HG03060 (cell line): ENCODE measurements at regions not wholly inside any gene's neighbourhood (a gene's known extent, or its start where the extent isn't known, plus 50 kb on each side); places are given as distances from the start of the nearest gene placed in this dataset.

ENCODE experiments used
- ATAC-seq: cut with Tn5 transposase; IDR thresholded peaks from one replicate; pipeline ENCODE4 v1.9.1; 2021; ENCODE audit warnings: low read depth, moderate number of reproducible peaks; ENCODE audit not compliant: unreplicated experiment

- ATAC-seq: no peak
Observed at GRCh38 chr9:17019398-17019797, 115.4 kb upstream of the CNTLN start.

- no peak for ATAC-seq
Observed at GRCh38 chr9:17018540-17019196, 116.2 kb upstream of the CNTLN start.

GRCh38 chr9:17017931-17018491 lies 116.8 kb upstream of the CNTLN start:
- no peak for ATAC-seq

GRCh38 chr9:17013891-17014290 lies 120.9 kb upstream of the CNTLN start:
- ATAC-seq: no peak

DNA sequence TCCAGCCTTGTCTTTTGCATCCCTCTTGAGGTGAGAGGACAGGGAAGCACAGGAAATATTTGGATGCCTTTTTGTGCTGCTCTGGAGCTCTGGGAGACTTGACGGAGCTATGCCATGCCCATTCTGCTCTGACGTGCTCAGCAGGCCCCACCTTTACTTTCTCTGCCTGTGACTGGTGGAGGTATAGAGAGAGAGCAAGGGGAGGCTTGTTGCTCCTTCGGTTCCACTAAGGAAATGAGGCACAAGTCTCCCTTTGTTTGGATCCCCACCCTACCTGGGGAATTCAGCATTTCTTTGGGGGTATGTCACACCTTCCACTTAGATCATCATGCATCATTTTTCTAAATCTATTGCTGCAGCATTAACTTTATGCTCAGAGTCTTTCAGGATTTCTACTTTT lies 121.8 kb upstream of the CNTLN start:
- ATAC-seq: no peak

DNA sequence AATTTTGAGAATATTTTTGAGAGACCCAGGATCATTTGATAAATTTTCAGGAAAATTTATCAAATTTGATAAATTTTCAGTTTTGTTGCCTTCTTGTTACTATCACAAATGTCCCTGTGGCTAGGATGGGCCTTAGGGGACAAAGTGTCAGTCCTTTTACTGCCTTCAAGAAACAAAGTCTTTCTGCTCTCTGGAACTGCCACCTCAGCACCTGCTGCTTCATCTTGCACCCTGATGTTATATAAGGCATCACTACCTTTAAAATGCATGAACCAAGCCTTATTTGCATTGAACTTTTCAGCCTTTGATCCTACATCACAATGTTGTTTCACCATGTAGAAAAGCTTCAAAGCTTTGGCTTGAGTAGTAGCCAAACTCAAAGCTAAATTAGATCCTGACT lies 123.0 kb upstream of the CNTLN start:
- no peak for ATAC-seq

- ATAC-seq: no peak
Observed at GRCh38 chr9:17009071-17009470, 125.8 kb upstream of the CNTLN start.

GRCh38 chr9:17005056-17005823 lies 129.6 kb upstream of the CNTLN start:
- no peak for ATAC-seq

DNA sequence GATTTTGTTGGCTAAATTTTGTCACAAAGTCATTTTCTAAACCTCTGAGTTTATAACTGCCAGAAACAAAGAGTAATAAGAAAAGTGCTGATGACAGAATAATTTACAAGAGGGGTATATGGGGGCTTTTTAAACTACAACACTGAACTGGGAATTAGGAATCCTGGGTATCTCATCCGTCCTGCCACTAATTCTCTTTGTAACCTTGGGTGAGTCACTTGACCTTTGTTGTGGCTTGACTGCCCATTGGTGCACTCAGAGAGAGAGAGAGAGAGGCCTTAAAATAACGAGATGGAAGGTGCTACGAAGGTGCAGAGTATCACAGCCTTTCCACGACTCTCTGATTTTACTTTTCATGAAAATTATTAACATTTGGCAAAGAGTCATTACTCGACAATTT lies 130.3 kb upstream of the CNTLN start:
- ATAC-seq: no peak

GRCh38 chr9:17003576-17004240 lies 131.1 kb upstream of the CNTLN start:
- no peak for ATAC-seq

DNA sequence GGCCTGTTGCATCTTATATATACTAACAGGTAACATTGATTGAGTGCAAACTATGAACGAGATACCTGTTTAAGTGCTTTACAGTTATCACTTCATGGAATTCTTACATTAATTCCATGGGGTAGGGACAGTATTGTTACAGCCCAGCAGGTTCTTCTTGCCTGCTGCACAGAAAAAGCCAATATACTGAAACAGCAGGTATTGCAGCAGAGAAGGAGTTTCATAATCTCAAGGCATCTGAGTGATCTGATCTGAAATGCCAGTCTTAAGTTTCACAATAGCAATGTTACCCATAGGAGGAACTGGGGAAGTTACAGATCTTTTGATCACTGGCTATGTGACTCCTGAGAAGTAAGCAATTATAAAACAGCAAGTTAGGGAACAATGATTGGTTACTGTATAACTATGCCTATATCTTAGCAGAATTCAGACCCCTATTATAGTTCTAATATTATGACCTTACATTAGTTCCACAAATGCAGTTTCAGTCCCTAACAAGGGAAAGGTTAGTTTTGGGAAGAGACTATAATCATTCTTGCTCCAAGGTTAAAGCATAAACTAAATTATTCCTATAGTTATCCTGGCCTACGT lies 126.5 kb upstream of the BNC2 start:
- ATAC-seq: no peak

DNA sequence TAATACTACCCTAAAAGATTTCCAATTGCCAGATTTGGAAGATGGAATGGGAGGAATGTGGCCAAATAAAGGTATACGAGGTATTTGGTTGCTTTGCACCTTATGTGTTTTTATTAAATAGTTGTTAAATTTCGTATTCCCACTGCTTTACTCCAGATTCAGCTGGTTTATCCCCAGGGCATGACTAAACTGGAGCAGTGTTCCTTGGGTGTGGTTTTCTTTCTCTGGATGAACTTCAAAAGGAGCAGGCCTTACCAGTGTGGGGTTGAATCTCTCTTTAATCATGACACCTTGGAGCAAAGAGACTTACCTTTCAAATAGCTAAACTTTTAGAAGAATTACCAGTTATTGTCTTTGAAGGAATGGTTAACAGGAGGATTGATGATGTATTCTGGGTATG lies 121.7 kb upstream of the BNC2 start:
- no peak for ATAC-seq

DNA sequence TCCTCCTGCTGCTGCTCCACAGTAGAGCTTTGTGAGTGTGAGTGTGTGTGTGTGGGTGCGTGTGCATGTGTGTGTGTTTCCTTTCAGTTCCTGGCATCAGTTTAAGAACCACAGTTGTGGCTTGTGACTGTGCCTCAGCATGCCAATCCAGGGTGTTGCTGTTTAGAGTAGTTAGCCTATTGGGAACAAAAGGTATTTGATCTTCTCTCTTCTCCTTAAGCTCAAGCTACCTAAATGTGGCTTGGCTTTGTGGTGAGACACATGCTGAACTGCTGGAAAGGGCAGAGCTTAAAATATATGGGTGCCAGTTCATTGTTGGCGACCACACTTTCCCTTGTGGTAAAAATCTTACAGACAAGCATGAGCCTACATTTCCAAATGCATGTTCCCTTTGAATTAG lies 116.6 kb upstream of the BNC2 start:
- ATAC-seq: no peak

- ATAC-seq: no peak
Observed at GRCh38 chr9:16986556-16986955, 116.1 kb upstream of the BNC2 start.

DNA sequence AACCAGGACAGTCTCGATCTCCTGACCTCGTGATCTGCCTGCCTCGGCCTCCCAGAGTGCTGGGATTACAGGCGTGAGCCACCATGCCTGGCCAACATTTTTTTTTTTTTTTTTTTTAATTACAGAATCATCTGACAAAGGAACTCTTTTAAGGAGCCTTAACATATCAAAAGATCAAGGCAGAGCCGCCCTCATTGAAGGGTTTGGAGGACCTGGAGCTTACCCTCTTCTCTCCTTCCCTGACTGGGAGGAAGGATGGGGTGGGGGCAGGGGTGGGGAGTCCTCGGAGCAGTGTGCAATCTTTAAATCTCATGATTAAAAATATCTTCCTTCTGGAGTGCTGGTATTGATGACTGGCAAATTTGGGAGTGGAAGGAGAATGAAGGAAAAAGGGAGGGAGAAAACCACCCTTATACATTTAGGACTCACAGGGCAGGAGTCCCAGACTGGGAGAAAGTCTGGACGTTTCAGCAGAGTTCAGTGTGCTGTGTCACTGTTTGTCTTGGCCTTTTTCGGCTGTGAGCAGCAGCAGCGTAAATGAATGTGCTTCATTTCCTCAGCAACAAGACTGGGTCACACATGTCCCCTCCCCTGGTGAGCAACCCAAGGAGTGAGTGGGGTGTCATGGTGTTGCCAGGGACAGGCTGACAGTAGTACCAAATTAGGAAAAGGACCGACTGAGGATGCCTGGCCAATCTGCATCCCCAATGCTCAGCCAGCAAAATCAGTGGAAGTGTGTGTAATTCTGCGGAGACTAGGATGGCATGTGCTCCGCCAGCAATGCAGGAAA lies 115.3 kb upstream of the BNC2 start:
- ATAC-seq: no peak

DNA sequence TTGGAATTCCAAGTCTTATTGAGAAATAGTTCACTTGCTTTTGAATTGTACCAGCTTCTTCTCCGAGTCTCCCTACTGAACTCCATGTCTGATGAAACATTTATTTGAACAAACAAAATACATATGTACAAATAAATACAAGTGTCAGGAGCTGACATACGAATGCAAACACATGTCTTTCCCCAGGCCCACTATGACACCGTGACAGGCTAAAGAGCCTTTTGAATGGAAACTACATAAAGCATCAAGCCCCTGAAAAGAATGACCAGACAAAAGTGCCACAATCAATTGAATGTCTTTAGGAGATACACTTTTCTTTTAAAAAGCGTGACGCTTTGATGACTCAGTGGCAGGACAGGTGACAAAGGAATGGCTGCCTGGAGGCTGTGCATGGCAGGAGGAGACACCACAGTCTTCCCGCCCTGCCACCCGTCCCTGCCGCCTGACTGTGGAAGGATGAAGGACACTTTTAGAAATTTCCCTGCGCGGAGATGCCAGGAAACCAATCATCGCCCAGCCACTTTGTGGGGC lies 112.4 kb upstream of the BNC2 start:
- ATAC-seq: no peak

DNA sequence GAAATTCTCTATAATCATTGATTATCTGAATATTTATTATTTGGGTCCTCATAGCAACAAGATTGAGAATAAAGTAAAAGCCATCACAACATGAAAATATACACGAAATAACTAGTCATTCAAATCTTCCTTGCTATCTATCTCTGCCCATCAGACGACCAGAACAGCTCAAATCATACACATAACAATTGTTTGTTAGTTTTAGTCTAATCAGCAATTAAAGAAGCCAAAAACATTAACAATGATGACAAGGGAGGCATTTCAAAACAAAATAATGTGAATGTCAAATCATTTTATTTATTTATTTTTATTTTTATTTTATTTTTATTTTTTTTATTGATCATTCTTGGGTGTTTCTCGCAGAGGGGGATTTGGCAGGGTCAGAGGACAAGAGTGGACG lies 106.0 kb upstream of the BNC2 start:
- no peak for ATAC-seq

DNA sequence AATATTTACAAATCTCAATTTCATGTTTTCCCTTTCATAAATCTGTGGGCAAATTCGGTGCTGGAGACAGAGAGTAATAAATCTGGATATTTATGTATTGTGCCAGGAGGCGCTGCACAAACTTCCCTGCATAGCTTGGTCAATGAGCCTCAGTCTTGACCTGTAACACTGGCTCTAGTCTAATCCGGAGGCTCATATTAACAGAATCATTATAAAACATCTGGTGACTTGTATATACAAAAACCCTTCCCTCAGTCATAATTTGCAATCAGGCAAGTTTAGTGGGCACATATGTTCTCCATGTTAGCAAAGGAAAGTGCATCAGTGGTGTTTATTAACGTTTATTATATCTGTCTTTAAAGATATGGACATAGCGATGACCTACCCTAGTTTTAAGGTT lies 104.0 kb upstream of the BNC2 start:
- ATAC-seq: no peak

- no peak for ATAC-seq
Observed at GRCh38 chr9:16970321-16970720, 99.9 kb upstream of the BNC2 start.

DNA sequence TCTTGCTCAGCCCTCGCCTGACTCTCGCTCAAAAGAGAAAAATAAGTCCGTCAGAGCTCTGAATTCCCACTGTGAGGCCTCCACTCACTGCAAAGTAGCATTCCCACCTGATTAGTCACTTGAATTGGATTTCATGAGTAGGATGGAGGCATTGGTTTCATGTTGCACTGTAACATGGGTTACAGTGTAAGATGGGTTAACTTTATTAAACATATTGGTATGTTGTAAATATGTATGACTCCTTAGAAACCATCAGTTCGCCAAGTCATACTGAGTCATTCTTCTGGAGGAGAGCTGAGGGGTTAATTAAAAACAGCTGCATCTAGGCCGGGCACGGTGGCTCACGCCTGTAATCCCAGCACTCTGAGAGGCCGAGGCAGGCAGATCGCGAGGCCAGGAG lies 93.8 kb upstream of the BNC2 start:
- no peak for ATAC-seq
